ENCODE measurements at regions not wholly inside any gene's neighbourhood (a gene's known extent, or its start where the extent isn't known, plus 50 kb on each side); places are given as distances from the start of the nearest gene placed in this dataset.

DNA sequence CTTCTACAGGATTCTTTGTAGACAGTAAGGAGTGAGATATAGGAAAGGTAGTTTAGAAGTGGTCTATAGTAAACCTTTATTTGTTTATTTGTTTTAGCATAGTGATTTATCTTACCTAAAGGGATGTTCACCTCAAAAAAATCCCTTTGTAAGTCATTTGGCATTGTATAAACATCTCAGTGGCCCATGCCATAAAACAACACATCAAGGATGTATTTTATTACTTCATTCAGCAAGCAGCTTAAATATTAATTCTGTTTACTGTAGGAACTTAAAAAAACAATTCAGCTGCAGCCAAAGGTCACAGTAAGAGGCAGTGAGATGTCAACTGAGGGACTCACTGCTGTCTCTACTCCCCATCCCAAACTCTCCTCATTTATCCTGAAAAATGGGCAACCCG lies 452.7 kb downstream of the HINT1 start:
- no peaks in the 10 kb centered on the region for H3K27me3 ChIP-seq (ENCODE audit: control insufficient read depth in 3 of 3, insufficient read depth in 3 of 3, low read length in 3 of 3)
- H3K36me3 ChIP-seq (ENCODE audit: control insufficient read depth in 3 of 3, insufficient read depth in 3 of 3, low read length in 3 of 3) = no peaks in the 10 kb centered on the region

DNA sequence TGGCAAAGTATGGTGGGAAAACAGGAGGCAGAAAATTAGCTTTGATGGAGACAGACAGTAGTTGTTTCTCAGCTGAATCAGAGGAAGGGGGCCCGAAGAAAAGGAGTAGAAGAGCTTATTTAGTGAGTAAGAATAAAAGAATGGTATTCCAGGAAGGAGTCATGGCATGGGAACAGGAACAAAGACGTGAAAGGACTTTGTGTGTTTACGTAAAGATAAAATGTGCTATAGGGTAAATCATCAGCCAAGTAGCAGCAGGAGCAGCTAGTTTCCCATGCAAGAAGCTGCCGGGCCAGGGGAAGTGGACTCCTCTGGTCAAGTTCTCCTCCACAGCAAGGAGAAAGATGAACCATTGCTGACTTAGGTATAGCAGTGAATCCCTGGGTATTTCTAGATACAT lies 454.5 kb downstream of the HINT1 start:
- no peaks in the 10 kb centered on the region for H3K9me3 ChIP-seq (ENCODE audit: control insufficient read depth in 3 of 3, low read length in 3 of 3)
- no peak overlapping the region for H3K27ac ChIP-seq (ENCODE audit: low read depth, low read length)
- no peaks in the 10 kb centered on the region for H3K4me1 ChIP-seq (ENCODE audit: control insufficient read depth in 3 of 3, insufficient read depth in 3 of 3, low read length in 3 of 3)
- H3K36me3 ChIP-seq (ENCODE audit: control insufficient read depth in 3 of 3, insufficient read depth in 3 of 3, low read length in 3 of 3) = no peaks in the 10 kb centered on the region
- H3K9ac ChIP-seq (ENCODE audit: low read depth in 1 of 3, low read length in 3 of 3) = no peak overlapping the region
- no peaks in the 10 kb centered on the region for H3K27me3 ChIP-seq (ENCODE audit: control insufficient read depth in 3 of 3, insufficient read depth in 3 of 3, low read length in 3 of 3)
- H3K4me3 ChIP-seq (ENCODE audit: low read length in 3 of 3) = no peak overlapping the region

More for the DNA sequence above, 452.7 kb downstream of the HINT1 start:
- Histone ChIP-seq H3K4me3 (ENCODE audit: low read length in 3 of 3) (no peak overlapping the region), H3K9me3 (ENCODE audit: control insufficient read depth in 3 of 3, low read length in 3 of 3) (no peaks in the 10 kb centered on the region), H3K4me1 (ENCODE audit: control insufficient read depth in 3 of 3, insufficient read depth in 3 of 3, low read length in 3 of 3) (no peaks in the 10 kb centered on the region), H3K9ac (ENCODE audit: low read depth in 1 of 3, low read length in 3 of 3) (no peak overlapping the region), H3K27ac (ENCODE audit: low read depth, low read length) (no peak overlapping the region)

DNA sequence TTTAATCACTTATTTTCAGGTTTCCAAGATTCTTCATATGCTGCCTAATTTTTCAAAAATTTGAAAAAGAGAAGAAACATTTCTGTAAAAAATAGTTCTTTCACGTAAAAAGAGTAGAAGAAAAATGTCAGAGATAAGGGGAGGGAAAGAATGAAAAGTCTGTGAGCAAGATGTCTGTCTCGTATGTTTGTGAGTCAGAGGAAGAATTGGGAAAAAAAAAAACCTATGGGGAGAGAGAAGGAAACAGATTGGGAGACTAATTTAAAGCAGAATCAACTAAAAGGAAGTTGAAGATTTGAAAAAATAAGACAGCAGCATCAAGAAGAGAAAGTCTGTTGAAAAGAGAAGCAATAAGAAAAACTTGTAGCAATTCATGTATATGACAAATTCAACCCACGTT lies 456.3 kb downstream of the HINT1 start:
- Histone ChIP-seq H3K9ac (ENCODE audit: low read depth in 1 of 3, low read length in 3 of 3) (no peak overlapping the region), H3K27me3 (ENCODE audit: control insufficient read depth in 3 of 3, insufficient read depth in 3 of 3, low read length in 3 of 3) (no peaks in the 10 kb centered on the region), H3K36me3 (ENCODE audit: control insufficient read depth in 3 of 3, insufficient read depth in 3 of 3, low read length in 3 of 3) (no peaks in the 10 kb centered on the region), H3K4me3 (ENCODE audit: low read length in 3 of 3) (no peak overlapping the region), H3K4me1 (ENCODE audit: control insufficient read depth in 3 of 3, insufficient read depth in 3 of 3, low read length in 3 of 3) (no peaks in the 10 kb centered on the region), H3K27ac (ENCODE audit: low read depth, low read length) (no peak overlapping the region), H3K9me3 (ENCODE audit: control insufficient read depth in 3 of 3, low read length in 3 of 3) (no peaks in the 10 kb centered on the region)

DNA sequence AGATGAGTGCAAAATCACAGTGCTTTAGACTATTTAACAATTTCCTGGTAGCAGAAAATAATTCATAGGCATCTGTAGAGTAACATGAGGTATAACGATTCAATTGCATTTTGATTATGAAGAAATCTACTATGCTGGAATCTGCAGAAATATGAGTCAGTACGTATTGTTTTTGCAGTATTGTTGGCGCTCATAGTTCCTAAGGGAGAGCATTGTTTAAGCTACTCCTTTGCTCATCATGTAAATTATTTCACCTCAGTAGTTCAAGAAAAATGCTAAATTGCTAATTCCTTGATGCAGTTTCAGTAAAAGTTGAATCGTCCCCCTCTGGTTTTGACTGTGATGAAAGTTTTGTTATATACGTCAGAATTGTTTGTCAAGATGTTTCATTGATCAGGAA lies 458.4 kb downstream of the HINT1 start:
- H3K4me1 ChIP-seq (ENCODE audit: control insufficient read depth in 3 of 3, insufficient read depth in 3 of 3, low read length in 3 of 3) = no peaks in the 10 kb centered on the region
- no peak overlapping the region for H3K4me3 ChIP-seq (ENCODE audit: low read length in 3 of 3)
- no peaks in the 10 kb centered on the region for H3K36me3 ChIP-seq (ENCODE audit: control insufficient read depth in 3 of 3, insufficient read depth in 3 of 3, low read length in 3 of 3)
- no peaks in the 10 kb centered on the region for H3K9me3 ChIP-seq (ENCODE audit: control insufficient read depth in 3 of 3, low read length in 3 of 3)
- H3K27ac ChIP-seq (ENCODE audit: low read depth, low read length) = no peak overlapping the region
- no peaks in the 10 kb centered on the region for H3K27me3 ChIP-seq (ENCODE audit: control insufficient read depth in 3 of 3, insufficient read depth in 3 of 3, low read length in 3 of 3)
- H3K9ac ChIP-seq (ENCODE audit: low read depth in 1 of 3, low read length in 3 of 3) = no peak overlapping the region

DNA sequence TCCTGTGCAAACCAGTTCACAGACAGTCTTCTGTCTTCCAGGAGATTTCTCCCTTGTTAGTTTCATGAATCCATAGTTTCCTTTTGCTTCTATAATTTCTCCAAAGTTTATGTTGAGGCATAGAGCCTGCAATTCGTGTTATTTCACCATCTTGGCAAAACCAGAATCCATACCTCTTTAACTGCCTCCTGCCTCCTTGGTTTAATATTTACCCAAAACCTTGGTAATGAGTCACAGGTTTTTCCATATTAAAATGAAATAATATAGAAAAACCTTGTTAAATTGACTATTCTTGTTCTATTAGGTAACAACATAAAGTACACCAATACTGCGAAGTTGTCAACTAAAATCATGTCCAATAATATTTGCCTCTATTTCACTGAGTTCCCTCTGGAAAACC lies 459.7 kb downstream of the HINT1 start:
- H3K4me1 ChIP-seq (ENCODE audit: control insufficient read depth in 3 of 3, insufficient read depth in 3 of 3, low read length in 3 of 3) = no peaks in the 10 kb centered on the region
- no peaks in the 10 kb centered on the region for H3K27me3 ChIP-seq (ENCODE audit: control insufficient read depth in 3 of 3, insufficient read depth in 3 of 3, low read length in 3 of 3)
- no peaks in the 10 kb centered on the region for H3K36me3 ChIP-seq (ENCODE audit: control insufficient read depth in 3 of 3, insufficient read depth in 3 of 3, low read length in 3 of 3)
- H3K27ac ChIP-seq (ENCODE audit: low read depth, low read length) = no peak overlapping the region
- no peaks in the 10 kb centered on the region for H3K9me3 ChIP-seq (ENCODE audit: control insufficient read depth in 3 of 3, low read length in 3 of 3)
- no peak overlapping the region for H3K9ac ChIP-seq (ENCODE audit: low read depth in 1 of 3, low read length in 3 of 3)
- no peak overlapping the region for H3K4me3 ChIP-seq (ENCODE audit: low read length in 3 of 3)

DNA sequence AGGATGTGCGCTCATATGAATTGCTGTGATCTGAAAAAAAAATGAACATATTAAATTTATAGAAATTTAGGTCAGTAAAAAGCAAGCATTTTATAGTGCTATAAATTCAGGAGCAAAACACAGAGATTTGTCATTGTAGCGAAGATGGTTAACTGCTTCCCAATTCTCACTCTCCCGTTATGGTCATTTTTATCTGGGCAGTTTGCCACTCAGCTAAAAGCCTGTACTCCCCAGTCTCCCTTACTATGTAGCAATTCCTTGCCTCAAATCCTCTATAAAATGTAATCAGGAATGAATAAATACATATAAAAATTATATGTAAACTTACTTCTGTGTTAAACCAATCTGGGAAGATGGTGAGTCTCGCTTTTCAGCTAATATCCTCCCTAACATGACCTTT lies 471.5 kb downstream of the HINT1 start:
- no peaks in the 10 kb centered on the region for H3K4me1 ChIP-seq (ENCODE audit: control insufficient read depth in 3 of 3, insufficient read depth in 3 of 3, low read length in 3 of 3)
- H3K27me3 ChIP-seq (ENCODE audit: control insufficient read depth in 3 of 3, insufficient read depth in 3 of 3, low read length in 3 of 3) = no peaks in the 10 kb centered on the region
- no peaks in the 10 kb centered on the region for H3K9me3 ChIP-seq (ENCODE audit: control insufficient read depth in 3 of 3, low read length in 3 of 3)

DNA sequence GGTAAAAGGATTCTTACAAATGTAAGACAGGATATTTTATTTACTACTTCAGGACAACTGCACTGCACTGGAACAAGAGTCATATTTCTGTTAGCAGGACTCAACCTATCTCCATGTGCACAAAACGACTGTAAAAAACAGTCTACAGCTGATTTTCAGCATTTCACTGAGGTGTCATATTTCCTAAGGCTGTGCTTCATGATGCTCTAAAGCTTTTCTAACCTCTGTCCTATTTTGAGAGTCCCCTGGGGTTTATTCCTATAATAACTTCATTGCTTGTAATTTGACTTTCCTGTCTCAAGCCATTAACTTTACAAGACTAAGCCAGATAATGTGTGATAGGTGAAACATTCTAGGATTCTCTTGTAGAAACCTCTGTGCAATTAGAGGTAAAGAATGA lies 472.3 kb downstream of the HINT1 start:
- no peaks in the 10 kb centered on the region for H3K36me3 ChIP-seq (ENCODE audit: control insufficient read depth in 3 of 3, insufficient read depth in 3 of 3, low read length in 3 of 3)
- no peak overlapping the region for H3K9ac ChIP-seq (ENCODE audit: low read depth in 1 of 3, low read length in 3 of 3)
- H3K27me3 ChIP-seq (ENCODE audit: control insufficient read depth in 3 of 3, insufficient read depth in 3 of 3, low read length in 3 of 3) = no peaks in the 10 kb centered on the region
- H3K27ac ChIP-seq (ENCODE audit: low read depth, low read length) = no peak overlapping the region
- H3K9me3 ChIP-seq (ENCODE audit: control insufficient read depth in 3 of 3, low read length in 3 of 3) = no peaks in the 10 kb centered on the region
- H3K4me3 ChIP-seq (ENCODE audit: low read length in 3 of 3) = no peak overlapping the region
- no peaks in the 10 kb centered on the region for H3K4me1 ChIP-seq (ENCODE audit: control insufficient read depth in 3 of 3, insufficient read depth in 3 of 3, low read length in 3 of 3)

More for the DNA sequence above, 471.5 kb downstream of the HINT1 start:
- no peak overlapping the region for H3K27ac ChIP-seq (ENCODE audit: low read depth, low read length)
- H3K36me3 ChIP-seq (ENCODE audit: control insufficient read depth in 3 of 3, insufficient read depth in 3 of 3, low read length in 3 of 3) = no peaks in the 10 kb centered on the region
- no peak overlapping the region for H3K4me3 ChIP-seq (ENCODE audit: low read length in 3 of 3)
- H3K9ac ChIP-seq (ENCODE audit: low read depth in 1 of 3, low read length in 3 of 3) = no peak overlapping the region

DNA sequence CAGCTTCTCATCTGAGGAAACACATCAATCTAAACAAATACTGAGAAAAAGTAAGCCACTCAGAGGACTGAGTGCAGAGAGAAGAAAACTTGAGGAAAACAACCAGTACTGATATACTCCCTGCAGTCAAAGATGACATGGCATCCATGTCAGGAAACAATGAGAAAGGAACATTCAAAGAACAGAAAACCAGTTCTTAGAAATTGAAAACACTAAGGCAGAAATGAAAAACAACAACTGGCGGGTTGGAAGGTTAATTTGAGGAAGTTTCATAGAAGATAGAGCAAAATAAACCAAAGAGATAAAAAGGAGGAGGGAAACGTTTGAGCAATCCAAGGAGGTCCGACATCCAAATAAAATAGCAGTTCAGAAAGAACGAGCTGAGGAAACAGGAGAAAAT lies 475.2 kb downstream of the HINT1 start:
- H3K27me3 ChIP-seq (ENCODE audit: control insufficient read depth in 3 of 3, insufficient read depth in 3 of 3, low read length in 3 of 3) = no peaks in the 10 kb centered on the region
- no peak overlapping the region for H3K9ac ChIP-seq (ENCODE audit: low read depth in 1 of 3, low read length in 3 of 3)

DNA sequence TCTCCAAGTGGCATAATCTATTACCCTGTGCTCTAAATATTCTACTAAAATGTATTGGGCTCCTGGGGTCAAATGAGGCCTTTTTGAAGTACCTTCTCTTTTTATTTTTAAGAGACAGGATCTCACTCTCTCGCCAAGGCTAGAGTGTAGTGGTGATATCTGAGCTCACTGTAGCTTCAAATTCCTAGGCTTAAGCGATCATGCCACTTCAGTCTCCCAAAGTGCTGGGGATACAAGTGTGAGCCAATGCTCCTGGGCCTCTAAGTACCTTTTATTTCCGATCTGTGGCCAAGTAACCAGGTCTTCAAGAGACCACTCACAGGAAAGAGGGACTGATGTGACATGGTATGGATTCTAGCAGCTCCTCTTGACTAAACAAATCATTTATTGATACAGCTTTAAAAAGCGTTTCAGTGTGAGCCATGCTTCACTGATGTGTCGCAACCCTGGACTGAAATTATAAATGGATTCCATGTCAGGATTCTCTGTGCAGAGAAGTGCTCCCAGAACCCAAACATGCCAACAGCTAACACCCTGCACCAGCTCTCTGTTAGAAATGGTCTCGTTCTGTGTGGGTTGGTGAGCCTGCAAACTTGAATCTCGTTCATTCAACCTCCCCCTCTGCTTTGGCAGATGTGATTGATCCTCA lies 477.8 kb downstream of the HINT1 start:
- no peaks in the 10 kb centered on the region for H3K4me1 ChIP-seq (ENCODE audit: control insufficient read depth in 3 of 3, insufficient read depth in 3 of 3, low read length in 3 of 3)
- H3K27ac ChIP-seq (ENCODE audit: low read depth, low read length) = peak overlapping the region; percentile 20
- peak overlapping the region; percentile 30 to 47 (median 43) for H3K4me3 ChIP-seq (ENCODE audit: low read length in 3 of 3)

More for the DNA sequence above, 475.2 kb downstream of the HINT1 start:
- no peak overlapping the region for H3K27ac ChIP-seq (ENCODE audit: low read depth, low read length)
- H3K36me3 ChIP-seq (ENCODE audit: control insufficient read depth in 3 of 3, insufficient read depth in 3 of 3, low read length in 3 of 3) = no peaks in the 10 kb centered on the region
- H3K4me3 ChIP-seq (ENCODE audit: low read length in 3 of 3) = no peak overlapping the region
- no peaks in the 10 kb centered on the region for H3K4me1 ChIP-seq (ENCODE audit: control insufficient read depth in 3 of 3, insufficient read depth in 3 of 3, low read length in 3 of 3)
- no peaks in the 10 kb centered on the region for H3K9me3 ChIP-seq (ENCODE audit: control insufficient read depth in 3 of 3, low read length in 3 of 3)

DNA sequence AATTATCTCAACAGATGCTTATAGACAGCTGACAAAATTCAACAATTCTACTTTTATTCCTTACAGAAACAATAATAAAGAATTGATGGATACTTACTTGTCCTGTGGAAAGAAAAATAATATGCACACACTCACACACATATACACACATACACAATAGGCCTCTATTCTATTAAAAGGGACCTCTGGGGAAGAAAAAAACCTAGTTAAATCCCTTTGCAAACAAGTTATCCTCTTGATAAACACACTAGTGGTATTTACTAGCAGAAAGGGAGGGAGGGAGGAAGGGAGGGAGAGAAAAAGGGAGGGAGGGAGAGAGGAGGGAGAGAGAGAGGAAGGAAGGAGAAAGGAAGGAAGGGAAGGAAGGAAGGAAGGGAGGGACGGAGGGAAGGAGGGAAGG lies 486.4 kb downstream of the HINT1 start:
- Histone ChIP-seq H3K27me3 (ENCODE audit: control insufficient read depth in 3 of 3, insufficient read depth in 3 of 3, low read length in 3 of 3) (no peaks in the 10 kb centered on the region), H3K4me3 (ENCODE audit: low read length in 3 of 3) (no peak overlapping the region), H3K9me3 (ENCODE audit: control insufficient read depth in 3 of 3, low read length in 3 of 3) (no peaks in the 10 kb centered on the region), H3K27ac (ENCODE audit: low read depth, low read length) (no peak overlapping the region), H3K4me1 (ENCODE audit: control insufficient read depth in 3 of 3, insufficient read depth in 3 of 3, low read length in 3 of 3) (no peaks in the 10 kb centered on the region), H3K9ac (ENCODE audit: low read depth in 1 of 3, low read length in 3 of 3) (no peak overlapping the region), H3K36me3 (ENCODE audit: control insufficient read depth in 3 of 3, insufficient read depth in 3 of 3, low read length in 3 of 3) (no peaks in the 10 kb centered on the region)

More for the DNA sequence above, 477.8 kb downstream of the HINT1 start:
- Histone ChIP-seq H3K36me3 (ENCODE audit: control insufficient read depth in 3 of 3, insufficient read depth in 3 of 3, low read length in 3 of 3) (no peaks in the 10 kb centered on the region), H3K9ac (ENCODE audit: low read depth in 1 of 3, low read length in 3 of 3) (no peak overlapping the region), H3K9me3 (ENCODE audit: control insufficient read depth in 3 of 3, low read length in 3 of 3) (no peaks in the 10 kb centered on the region), H3K27me3 (ENCODE audit: control insufficient read depth in 3 of 3, insufficient read depth in 3 of 3, low read length in 3 of 3) (no peaks in the 10 kb centered on the region)

Data from skeletal muscle tissue (tissue), 3 donors.